SH-SY5Y (cell line): ENCODE measurements at regions not wholly inside any gene's neighbourhood (a gene's known extent, or its start where the extent isn't known, plus 50 kb on each side); places are given as distances from the start of the nearest gene placed in this dataset.

Source experiments
- GATA2 ChIP-seq: IDR thresholded peaks from 2 replicates; pipeline ENCODE4 v1.6.1; 2011; ENCODE audit warnings: mild to moderate bottlenecking, low read depth, low read length
- GATA3 ChIP-seq: IDR thresholded peaks from 2 replicates; pipeline ENCODE4 v1.6.1; 2011; ENCODE audit warnings: low read depth, mild to moderate bottlenecking, low read length, moderate library complexity

- TF ChIP-seq GATA2 (no peak), GATA3 (no peak)
Measured at GRCh38 chr9:85243977-85244376, 497.8 kb downstream of the AGTPBP1 start.
